Activated T-cell treated with anti-CD3 and anti-CD28 coated beads, Interleukin-2, amount 50 U/mL, for 72 hours (primary cell): ENCODE measurements at regions not wholly inside any gene's neighbourhood (a gene's known extent, or its start where the extent isn't known, plus 50 kb on each side); places are given as distances from the start of the nearest gene placed in this dataset.
"Not testable (repeated sequence)": the region's sequence is repeated elsewhere in the genome, so short reads cannot be mapped to it uniquely, and the experiment has no call there.

Source experiments
- ATAC-seq, 2 donors: fragments of 150-1000 bp; cut with Tn5 transposase; replicated peaks in 1 of 2; 2 replicates each; pipeline ENCODE4 v1.10.0; 2021; ENCODE audit warnings: moderate library complexity in 2 of 2, mild to moderate bottlenecking in 1 of 2
- DNase-seq, 2 donors: peaks; one replicate each; pipeline ENCODE4 v3.0.0; 2021 to 2022; ENCODE audit warnings: mixed read lengths in 1 of 2
- H3K27ac Mint-ChIP-seq: one replicate; pipeline ENCODE4 v1.8.0; 2022; ENCODE audit warnings: mild to moderate bottlenecking, moderate library complexity, mixed read lengths
- H3K27me3 Mint-ChIP-seq: one replicate; pipeline ENCODE4 v1.8.0; 2022; ENCODE audit warnings: low read depth, mixed read lengths
- H3K36me3 Mint-ChIP-seq, 2 donors: one replicate each; pipeline ENCODE4 v1.8.0; 2022; ENCODE audit warnings: mixed read lengths in 2 of 2, mild to moderate bottlenecking in 1 of 2; ENCODE audit not compliant: insufficient read depth in 2 of 2
- H3K4me1 Mint-ChIP-seq: one replicate; pipeline ENCODE4 v1.8.0; 2022; ENCODE audit warnings: low read depth, mixed read lengths
- H3K4me3 Mint-ChIP-seq, 2 donors: one replicate each; pipeline ENCODE4 v1.8.0; 2022; ENCODE audit warnings: mild to moderate bottlenecking in 2 of 2, mixed read lengths in 2 of 2, moderate library complexity in 2 of 2
- H3K9me3 Mint-ChIP-seq, 2 donors: one replicate each; pipeline ENCODE4 v1.8.0; 2022; ENCODE audit warnings: mixed read lengths in 2 of 2

- H3K36me3 Mint-ChIP-seq, H3K27me3 Mint-ChIP-seq, H3K4me3 Mint-ChIP-seq, H3K9me3 Mint-ChIP-seq, H3K4me1 Mint-ChIP-seq, H3K27ac Mint-ChIP-seq, DNase-seq, ATAC-seq: not testable (repeated sequence)
These were observed 117.6 kb upstream of the PITX1 start for GRCh38 chr5:135151660-135152059.

DNA sequence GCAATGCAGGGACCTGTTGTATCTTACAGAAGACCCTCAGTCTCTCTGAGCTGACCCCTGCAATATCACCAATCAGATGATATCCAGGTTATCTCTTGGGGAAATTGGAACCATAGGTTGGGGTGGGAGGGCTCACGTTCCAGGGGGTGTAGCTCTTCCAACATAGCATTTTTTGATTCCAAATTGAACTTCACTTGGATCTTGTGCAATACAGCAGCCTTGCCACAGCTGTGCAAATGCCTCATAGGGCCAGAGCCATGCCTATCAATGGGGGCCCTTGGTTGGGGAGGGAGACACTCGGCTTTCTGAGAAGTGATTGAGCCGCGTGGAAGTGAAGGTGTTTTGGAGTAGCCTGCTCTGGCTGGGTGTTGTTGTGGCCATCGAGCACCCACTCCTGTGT, 117.2 kb upstream of the PITX1 start:
- ATAC-seq, result no peak
- H3K27me3 Mint-ChIP-seq, result peaks cover 6% of the 10 kb centered on the region
- no peaks in the 10 kb centered on the region for H3K4me1 Mint-ChIP-seq
- peaks cover 0 to 4% of the 10 kb centered on the region in 2 donors for H3K36me3 Mint-ChIP-seq
- no peak overlapping the region for H3K4me3 Mint-ChIP-seq
- no peak overlapping the region for H3K27ac Mint-ChIP-seq
- DNase-seq, result no peak
- H3K9me3 Mint-ChIP-seq, result peaks cover 6 to 7% of the 10 kb centered on the region in 2 donors

DNA sequence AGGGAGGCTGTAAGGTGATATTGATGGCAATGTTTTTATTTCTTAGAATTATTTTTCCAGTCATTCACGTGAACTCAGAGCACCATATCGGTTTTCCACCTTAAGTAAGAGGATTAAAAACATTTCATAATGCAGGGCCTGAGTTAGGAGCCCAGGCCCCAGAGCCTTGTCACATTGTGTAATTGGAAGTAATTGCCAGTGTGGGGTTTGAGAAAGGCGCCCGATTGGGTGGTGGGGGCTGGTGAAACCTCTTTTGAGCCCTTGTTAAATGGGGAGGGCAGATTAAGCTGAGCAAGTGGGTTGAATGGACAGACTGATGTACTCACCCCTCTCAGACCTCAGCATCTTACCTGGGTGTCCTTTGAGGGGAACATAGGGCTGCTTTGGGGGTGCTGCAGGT, 116.7 kb upstream of the PITX1 start:
- peaks cover 6 to 7% of the 10 kb centered on the region in 2 donors for H3K9me3 Mint-ChIP-seq
- peaks cover 0 to 4% of the 10 kb centered on the region in 2 donors for H3K36me3 Mint-ChIP-seq
- no peaks in the 10 kb centered on the region for H3K4me1 Mint-ChIP-seq
- no peak overlapping the region for H3K4me3 Mint-ChIP-seq
- peaks cover 6% of the 10 kb centered on the region for H3K27me3 Mint-ChIP-seq
- DNase-seq, result no peak
- no peak overlapping the region for H3K27ac Mint-ChIP-seq
- ATAC-seq, result no peak

- H3K9me3 Mint-ChIP-seq, result peaks cover 6 to 7% of the 10 kb centered on the region in 2 donors
- no peak overlapping the region for H3K4me3 Mint-ChIP-seq
- H3K36me3 Mint-ChIP-seq, result peaks cover 0 to 4% of the 10 kb centered on the region in 2 donors
- ATAC-seq, result no peak
- H3K27me3 Mint-ChIP-seq, result peaks cover 6% of the 10 kb centered on the region
- no peak overlapping the region for H3K27ac Mint-ChIP-seq
- no peak for DNase-seq
- H3K4me1 Mint-ChIP-seq, result no peaks in the 10 kb centered on the region
These were observed 116.1 kb upstream of the PITX1 start for GRCh38 chr5:135149956-135150723.

DNA sequence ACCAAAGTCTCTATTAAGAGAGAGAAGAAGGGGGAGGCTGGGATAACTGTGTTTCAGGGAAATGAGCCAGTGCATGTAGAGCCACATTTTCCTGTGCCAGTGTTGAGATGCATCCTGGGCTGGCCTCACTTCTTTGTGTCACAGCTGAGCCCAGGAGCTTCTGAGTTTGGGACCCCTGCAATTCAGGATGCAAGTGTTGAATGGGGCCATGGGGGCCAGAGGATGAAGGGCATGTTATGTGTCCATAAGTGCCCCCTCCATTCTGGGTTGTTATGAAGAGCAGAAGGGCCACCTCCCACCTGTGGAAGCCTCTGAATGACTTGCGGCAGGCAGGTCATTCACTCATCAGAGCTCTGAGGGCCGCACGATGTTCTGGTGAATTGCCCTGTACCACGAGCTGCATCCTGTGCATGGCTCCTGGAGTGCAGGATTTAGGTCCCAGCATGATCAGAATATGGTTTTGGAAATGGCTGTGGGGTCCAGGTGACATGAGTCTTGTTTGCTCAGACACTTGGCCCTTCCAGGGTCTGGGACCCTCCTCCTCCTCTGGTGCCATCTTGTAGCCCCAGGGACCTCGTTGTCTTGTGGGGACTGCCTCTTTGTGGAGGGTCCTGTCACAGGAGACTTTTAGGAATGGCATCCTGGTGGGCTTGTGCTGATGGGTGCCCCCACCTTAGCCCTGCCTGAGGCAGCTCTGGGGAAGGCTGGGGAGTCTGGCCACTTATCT, 115.4 kb upstream of the PITX1 start:
- Mint-ChIP-seq H3K4me3 (no peak overlapping the region), H3K27ac (no peak overlapping the region), H3K36me3 (peaks cover 0 to 4% of the 10 kb centered on the region in 2 donors), H3K4me1 (no peaks in the 10 kb centered on the region), H3K27me3 (peaks cover 6% of the 10 kb centered on the region), H3K9me3 (peaks cover 6 to 7% of the 10 kb centered on the region in 2 donors)
- DNase-seq (no peak), ATAC-seq (no peak)

- no peak overlapping the region for H3K4me3 Mint-ChIP-seq
- H3K9me3 Mint-ChIP-seq, result peaks cover 7 to 8% of the 10 kb centered on the region in 2 donors
- no peaks in the 10 kb centered on the region for H3K4me1 Mint-ChIP-seq
- H3K27me3 Mint-ChIP-seq, result peaks cover 6% of the 10 kb centered on the region
- DNase-seq (no peak), ATAC-seq (no peak)
- no peak overlapping the region for H3K27ac Mint-ChIP-seq
- peaks cover 0 to 4% of the 10 kb centered on the region in 2 donors for H3K36me3 Mint-ChIP-seq
These were observed 113.5 kb upstream of the PITX1 start for GRCh38 chr5:135147294-135148090.

- Mint-ChIP-seq H3K9me3 (peaks cover 7 to 8% of the 10 kb centered on the region in 2 donors), H3K4me1 (no peaks in the 10 kb centered on the region), H3K4me3 (no peak overlapping the region), H3K27ac (no peak overlapping the region), H3K27me3 (peaks cover 6% of the 10 kb centered on the region), H3K36me3 (peaks cover 0 to 4% of the 10 kb centered on the region in 2 donors)
- no peak for DNase-seq
- ATAC-seq, result no peak
These were observed 112.0 kb upstream of the PITX1 start for GRCh38 chr5:135145985-135146384.

DNA sequence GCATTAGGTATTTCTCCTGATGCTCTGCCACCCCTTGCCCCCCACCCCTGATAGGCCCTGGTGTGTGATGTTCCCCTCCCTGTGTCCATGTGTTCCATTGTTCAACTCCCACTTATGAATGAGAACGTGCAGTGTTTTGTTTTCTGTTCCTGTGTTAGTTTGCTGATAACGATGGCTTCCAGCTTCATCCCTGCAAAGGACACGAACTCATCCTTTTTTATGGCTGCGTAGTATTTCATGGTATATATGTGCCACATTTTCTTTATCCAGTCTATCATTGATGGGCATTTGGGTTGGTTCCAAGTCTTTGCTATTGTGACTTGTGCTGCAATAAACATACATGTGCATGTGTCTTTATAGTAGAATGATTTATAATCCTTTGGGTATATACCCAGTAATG, 109.7 kb upstream of the PITX1 start:
- not testable (repeated sequence) for H3K27me3 Mint-ChIP-seq, H3K4me1 Mint-ChIP-seq, DNase-seq, H3K27ac Mint-ChIP-seq, H3K4me3 Mint-ChIP-seq, ATAC-seq, H3K36me3 Mint-ChIP-seq, H3K9me3 Mint-ChIP-seq

DNA sequence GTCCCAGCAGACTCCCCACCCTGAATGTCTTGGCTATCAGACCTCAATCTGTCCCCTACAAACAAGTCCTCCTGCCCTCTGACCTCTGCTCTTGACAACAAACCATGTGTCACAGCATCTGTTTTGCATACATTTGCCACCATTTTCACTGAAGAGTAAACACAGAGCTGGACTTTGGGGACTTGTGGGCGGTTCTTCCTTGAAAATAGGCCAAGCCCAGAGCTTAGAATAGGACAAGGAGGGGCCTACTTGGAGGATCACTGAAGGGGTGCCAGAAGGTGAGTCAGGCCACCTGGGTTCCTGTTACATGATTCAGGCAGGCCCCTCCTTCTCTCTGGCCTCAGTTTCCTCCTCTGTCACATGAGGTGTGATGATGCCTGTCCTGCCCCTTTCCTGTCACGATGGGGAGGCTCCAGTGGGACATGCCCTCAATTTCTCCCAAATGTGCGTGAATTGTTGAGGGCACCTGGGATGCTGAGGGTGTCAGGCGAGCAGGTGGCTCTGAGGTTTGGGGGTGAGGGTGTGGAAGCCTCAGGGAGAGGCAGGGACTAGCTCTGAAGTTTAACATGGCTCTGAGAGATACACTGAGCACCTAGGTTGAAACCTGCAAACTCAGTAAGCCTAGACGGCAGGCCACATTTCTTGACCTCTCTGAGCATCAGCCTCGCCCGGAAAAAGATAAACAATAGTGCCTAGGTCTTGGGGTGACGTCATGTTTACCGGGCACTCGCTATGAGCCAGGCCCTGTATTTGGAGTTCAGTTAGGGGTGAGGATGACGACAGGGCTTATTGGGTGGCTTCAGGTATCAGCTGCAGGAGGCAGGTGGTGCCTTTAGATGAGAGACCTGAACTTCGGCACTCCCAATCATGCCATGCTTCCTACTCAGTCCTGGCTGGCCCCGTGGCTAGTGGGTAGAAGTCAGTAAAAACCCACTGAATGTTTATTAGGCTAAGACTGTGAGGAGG, 107.6 kb upstream of the PITX1 start:
- Mint-ChIP-seq H3K9me3 (peaks cover 0 to 2% of the 10 kb centered on the region in 2 donors), H3K27me3 (no peaks in the 10 kb centered on the region), H3K27ac (no peak overlapping the region), H3K4me1 (no peaks in the 10 kb centered on the region), H3K4me3 (no peak overlapping the region), H3K36me3 (no peaks in the 10 kb centered on the region)
- DNase-seq (no peak), ATAC-seq (no peak)

DNA sequence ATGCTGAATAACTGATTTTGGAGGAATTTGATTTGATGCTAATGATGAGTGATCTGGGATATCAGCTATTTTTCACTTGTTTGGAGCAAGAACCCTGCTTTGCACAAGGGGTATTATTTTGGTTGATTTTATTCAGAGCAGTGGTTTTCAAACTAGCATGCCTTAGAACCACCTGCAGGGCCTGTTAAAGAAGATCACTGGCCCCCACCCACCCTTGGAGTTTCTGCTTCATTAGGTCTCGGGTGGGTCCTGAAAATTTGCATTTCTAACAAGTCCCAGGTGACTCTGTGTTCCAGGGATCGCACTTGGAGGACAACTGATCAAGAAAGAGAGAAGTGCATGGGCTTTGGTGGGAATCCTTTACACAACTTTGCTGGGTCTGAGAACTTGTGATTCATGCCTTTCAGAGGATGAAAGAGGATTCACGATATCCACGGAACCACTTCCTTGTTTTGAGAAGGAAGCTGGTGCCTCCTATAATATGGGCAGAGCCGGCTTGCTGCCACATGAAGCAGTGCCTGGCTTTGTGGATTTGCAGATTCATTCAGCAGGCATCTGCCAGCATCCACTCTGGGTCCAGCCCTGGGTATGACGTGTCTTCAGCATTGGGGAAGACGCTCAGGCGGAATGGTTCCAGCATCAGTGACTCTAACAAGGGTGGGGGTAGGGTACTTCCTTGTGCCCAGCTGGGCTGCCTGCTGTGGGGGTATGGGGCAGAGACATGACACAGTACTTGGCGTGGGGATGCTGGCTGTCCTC, 106.6 kb upstream of the PITX1 start:
- H3K4me3 Mint-ChIP-seq, result no peak overlapping the region
- no peak overlapping the region for H3K27ac Mint-ChIP-seq
- ATAC-seq (no peak), DNase-seq (no peak)
- peaks cover 0 to 2% of the 10 kb centered on the region in 2 donors for H3K9me3 Mint-ChIP-seq
- no peaks in the 10 kb centered on the region for H3K27me3 Mint-ChIP-seq
- H3K4me1 Mint-ChIP-seq, result no peaks in the 10 kb centered on the region
- H3K36me3 Mint-ChIP-seq, result no peaks in the 10 kb centered on the region

DNA sequence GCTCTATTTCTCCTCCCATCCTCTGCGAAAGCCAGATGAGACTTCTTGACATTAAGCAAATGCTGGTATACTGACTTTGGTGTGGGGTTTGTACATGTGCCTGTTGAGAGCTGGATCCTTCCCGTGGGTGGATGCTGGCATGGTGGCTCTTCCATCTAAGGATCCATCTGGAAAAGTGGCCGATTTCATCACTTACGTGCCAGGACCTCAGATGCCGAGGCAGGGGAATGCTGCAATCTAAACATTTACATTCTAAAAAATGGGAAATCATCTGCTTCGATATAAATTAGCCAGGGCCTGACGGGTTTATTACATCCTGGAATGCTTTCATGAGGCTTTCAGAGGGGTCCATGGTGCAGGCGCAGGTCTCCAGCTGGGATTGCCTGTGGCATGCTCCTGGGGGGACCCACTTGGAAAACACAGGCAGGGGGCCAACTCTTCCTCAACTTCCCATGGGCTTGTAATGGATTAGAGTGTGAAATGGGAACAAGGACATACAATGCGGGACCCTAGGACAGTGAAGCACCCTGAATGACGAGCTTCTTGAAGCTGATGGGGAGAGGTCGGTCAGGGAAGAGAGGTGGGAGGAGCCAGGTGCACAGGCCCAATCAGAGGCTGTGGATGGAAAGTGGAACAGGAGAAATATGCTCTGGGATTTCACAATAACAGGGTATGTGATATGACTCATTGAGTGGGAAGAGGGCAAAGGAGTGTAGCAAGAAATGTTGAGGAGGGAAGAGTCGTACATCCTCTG, 105.5 kb upstream of the PITX1 start:
- Mint-ChIP-seq H3K4me3 (no peak overlapping the region), H3K27ac (no peak overlapping the region), H3K27me3 (no peaks in the 10 kb centered on the region), H3K36me3 (no peaks in the 10 kb centered on the region), H3K9me3 (peaks cover 0 to 2% of the 10 kb centered on the region in 2 donors), H3K4me1 (no peaks in the 10 kb centered on the region)
- no peak for DNase-seq
- ATAC-seq, result no peak
